ENCODE measurements at regions not wholly inside any gene's neighbourhood (a gene's known extent, or its start where the extent isn't known, plus 50 kb on each side); places are given as distances from the start of the nearest gene placed in this dataset.
A peak's percentile ranks its signal among the peaks of the same experiment; 100 is the strongest.
"Not testable (repeated sequence)": the region's sequence is repeated elsewhere in the genome, so short reads cannot be mapped to it uniquely, and the experiment has no call there.

DNA sequence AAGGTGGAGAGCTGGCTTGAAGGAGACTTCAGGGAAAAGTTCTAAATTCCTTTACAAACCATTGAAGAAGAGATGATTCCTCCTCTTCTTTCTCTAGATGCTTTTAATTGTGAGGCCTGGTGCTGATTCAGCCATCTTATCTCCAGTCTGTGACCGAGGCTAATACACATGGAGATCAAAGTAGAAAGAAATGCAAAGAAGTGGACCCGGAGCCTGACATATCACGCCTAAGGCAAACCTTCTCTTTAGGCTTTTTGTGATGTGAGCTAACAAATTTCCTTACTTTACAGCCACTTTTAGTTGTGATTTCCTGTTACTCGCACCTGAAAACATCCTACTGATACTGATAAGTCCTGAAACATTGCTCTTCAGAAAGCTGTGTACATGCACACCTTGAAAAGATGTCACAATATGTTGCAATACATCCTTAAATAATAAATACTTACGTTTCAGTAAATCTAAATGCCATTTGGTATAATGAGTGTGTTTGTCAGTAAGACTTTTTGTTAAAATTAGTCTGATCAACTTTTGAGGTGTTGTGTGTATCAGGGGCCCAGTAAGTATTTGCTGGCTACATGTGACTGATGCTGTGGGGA lies 192.4 kb downstream of the BAMBI start:
- DNase-seq: no peak

DNA sequence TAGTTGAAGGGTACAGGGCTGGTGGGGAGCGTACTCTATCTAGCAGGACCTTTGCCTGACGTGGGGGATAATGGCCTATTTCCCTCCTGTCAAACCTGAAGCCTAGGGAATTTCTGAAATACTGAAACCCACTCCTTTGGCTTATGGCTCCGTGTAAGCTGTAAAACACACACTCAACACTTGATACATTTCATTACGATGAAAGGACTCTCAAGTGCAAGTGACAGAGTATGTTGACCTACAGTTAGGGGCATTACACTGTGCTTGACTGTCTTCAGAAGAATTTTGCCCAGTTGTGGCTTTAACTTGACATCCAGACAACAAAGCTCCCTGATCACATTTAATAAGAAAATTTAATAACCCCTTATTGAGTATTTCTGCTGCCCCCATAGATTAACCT lies 194.3 kb downstream of the BAMBI start:
- no peak for DNase-seq

DNA sequence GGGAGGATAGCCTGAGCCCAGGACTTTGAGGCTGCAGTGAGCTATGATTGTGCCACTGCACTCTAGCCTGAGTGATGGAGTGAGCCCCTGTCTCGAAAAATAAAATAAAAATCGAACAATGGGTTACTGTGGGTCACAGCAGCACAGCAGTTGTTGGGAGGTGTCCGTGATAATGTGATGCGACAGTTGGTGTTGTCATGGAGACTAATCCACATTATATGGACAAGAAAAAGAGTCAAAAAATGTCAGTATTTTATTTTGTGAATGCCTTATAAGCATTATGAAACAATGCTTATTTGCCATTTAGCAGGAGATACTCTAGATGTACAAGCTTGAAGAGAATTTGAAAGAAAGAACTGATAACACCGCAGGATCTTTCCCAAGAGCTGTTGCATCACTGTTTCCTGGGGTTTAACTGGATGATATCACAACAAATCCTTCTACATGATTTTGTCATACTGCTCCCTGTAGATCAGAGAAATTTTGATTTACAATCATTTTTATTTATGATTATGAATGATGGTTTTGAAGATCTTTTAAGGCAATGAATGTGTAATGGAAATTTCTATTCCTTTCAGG lies 195.4 kb downstream of the BAMBI start:
- no peak for DNase-seq

DNA sequence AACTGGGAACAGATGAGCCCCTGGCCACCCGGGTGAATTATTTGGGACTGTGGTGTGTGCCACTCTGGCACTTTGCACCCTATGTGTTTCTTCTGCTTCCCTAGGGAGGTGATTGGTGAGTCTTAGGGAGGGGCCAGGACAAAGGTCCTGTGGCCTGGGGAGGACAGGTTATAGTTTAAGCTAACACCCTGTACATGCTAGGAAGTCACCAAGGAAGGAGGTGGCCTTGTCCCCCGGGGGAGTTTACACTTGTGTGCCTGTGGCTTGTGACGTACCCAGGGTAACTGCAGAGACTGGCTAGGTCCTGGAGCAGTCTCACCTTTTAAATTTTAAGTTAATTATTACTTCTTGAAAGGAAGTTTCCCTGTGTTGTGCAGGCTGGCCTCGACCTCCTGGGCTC lies 196.2 kb downstream of the BAMBI start:
- DNase-seq: no peak

DNA sequence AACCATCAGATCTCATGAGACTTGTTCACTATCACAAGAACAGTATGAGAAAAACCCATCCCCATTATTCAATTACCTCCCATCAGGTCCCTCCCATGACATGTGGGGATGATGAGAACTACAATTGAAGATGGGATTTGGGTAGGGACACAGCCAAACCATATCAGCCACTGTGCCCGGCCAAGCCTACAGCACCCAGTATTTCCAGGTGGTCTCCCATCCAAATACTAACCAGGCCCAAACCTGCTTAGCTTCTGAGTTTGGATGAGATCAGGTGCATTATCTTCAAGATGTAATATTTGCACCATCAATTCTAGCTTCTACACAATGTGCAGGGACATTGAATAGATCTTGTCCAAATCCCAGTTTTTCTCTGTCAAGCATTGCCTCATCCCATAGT lies 196.9 kb downstream of the BAMBI start:
- no peak for DNase-seq

DNA sequence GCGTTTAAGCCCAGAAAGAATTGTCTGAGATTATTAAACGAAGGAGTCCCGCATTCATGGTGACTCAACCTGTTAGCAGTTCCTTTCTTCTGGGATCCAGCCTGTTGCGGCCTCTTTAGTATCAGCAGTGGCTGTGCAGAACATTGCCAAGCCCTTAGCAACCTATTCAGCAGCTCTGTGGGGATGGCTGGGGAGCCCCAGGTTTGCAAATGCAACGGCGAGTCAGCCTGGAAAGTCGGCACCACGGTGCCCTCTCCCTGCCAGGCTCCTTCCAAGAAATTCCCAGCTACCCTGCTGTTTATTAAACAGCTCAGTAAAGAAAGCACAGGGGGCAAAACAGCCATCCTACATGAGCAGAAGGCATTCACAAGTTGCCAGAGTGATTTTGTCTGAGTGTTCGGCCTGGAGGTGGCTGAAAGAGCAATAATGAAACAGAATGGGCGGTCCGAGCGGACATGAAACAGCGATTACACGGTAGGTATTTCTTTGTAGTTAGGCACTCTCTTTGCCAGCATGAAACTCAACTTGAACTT lies 198.3 kb downstream of the BAMBI start:
- DNase-seq: peak; percentile 16

DNA sequence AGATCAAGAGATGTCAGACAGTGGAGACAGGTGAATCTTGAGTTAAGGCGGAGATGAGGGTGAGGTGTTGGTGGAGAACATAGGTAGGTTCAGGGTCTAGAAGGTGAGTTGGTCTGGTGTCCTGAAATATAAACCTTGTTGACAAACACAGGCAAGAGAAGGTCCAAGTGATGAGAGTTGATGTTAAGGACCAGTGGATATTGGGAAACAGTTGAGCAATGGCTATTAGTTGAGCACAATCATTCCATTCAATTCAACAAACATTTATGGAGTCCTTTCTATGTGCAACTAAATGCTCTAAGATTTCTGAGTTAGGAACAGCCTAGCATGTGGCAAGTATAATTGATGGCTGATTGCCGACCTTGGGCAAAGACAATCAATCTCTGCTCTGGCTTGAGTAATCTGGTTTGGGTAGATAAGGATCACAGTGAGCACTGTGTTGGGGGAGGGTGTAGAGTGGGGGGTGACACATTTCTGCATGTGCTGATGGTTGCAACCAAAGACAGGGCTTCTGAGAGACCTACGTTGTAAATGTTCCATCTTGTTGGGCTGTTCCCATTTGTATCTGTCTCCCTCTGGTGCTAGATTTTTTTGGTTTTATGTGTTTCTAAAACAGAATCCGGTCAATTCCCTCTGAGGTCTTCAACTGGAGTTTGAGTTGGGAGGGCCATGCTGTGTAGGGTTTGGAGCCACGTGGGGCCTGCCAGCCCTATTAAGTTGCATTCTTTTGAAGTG lies 201.1 kb downstream of the BAMBI start:
- DNase-seq: no peak

DNA sequence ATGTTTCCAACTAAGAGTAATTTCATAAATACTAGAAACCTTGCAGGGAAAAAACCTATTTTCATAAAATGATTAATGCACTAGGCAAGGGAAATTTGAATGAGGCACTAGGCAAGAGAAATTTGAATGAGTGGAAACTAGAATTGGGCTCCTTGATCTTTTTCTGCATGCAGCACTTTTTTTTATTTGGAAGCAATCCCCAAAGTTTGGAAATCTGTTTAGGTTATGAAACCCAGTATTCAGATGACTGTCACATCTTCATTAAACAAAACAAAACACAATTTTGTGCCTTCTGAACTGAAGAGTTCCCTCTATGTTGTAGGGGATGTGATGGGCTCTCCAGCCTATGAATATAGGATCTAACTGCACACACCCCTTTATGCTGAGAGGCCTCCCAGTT lies 201.9 kb downstream of the BAMBI start:
- DNase-seq: no peak

DNA sequence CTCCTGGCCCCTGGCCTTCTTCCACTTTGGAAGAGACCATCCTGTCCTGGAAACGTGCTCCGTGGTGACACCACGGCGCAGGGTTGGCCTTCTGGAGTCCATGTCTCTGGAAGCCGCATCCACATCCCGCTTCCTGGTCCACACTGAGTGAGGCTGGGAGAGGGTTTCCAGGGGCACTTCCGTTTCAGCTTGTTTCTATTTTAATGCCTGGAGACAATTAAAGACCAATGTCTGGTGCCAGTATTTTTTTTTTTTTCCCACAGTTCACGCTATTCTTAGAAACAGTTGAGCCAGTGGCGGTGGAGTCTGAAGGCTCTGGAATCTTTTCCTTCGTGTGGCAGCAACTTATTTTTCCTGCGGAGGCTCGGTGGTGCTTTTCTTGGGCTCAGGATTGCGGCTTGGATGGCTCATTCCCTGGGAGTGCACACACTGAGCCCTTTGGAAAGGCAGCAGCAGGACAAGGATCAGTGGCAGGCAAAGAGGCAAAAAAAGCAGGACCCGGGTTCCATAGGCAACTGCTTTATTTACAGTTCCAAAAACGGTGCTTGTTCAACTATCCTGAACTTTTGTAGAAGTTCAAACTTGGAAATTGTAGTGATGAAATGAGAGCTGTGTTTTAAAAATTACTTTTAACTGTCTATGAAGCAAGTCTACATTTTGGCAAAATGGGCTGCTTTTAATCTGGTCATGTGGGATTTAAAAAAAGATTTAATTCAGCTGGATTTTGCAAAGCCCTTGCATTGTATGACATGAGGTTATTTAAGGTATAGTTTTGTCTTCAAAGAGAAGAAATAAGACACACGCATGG lies 202.8 kb downstream of the BAMBI start:
- DNase-seq: peak; percentile 78

DNA sequence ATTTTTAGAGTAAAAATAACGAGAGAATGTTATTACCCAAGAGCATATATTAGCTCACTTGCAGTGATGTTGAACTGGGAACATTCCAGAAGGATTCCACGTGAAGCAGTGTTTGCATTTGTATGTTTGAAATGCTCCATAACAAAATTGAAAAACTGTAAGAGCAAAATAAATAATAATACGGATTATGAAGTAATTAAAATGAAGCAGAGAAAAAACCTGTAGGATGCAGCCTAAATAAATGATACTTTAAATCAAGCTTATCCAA lies 203.3 kb downstream of the BAMBI start:
- DNase-seq: peak; percentile 29

DNA sequence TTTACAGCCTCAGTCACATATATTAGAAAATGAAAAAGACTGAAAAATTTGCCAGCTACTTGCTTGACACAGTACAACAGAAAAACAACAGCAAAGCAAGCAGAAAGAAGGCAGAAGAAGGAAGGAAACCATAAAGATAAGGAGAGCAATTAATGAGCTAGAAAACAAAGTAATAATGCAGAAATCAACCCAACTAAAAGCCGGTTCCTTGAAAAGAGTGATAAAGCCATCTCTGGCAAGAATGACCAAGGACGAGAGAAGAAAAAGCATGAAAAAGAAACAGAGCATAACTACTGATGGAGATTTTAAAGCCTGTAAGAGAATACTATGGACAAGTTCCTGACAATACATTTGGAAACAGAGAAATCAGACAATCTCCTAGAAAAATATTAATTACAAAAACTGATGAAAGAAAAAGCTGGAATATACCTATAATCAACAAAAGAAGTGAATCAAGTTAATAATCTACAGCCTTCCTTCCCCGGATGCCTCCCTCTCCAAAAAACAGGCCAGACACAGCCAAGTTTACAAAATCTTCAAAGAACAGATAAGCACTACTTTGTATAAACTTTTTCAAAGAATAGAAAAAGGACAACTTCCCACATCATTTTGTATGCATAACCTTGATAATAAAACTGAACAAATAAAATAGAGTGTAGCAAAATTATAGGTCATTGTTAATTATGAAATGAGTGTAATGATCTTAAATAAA lies 204.0 kb downstream of the BAMBI start:
- DNase-seq: no peak

DNA sequence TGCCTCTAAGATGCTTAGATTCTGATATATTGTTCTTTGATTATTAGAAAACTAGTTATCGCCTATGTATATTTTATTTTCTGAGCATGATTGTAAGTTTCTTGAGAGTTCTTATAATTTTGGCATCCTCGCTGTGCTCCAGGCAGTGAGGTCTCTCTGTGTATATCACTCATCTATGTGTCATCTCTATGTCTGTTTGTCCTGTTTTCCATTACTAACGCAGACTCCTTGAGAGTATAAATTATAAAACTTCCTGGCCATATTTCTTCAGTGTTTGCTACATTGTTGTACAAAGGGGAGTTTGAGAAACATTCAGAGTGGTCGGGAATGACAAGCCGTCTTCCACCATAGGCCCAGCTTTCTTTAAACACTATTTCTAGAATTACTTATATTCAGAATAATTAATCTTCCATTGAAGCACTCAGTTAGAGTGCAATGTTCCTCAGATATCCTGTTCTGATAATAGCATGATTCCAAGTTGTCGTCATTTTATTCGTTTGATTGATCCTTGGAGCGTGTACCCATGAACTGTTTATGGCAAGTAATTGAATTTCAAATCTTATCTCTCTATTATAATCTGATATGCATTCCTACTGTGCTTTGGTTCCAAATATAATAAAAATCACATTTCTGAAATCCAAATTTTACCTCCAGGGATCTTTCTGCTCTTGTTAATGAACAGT lies 206.6 kb downstream of the BAMBI start:
- DNase-seq: no peak

DNA sequence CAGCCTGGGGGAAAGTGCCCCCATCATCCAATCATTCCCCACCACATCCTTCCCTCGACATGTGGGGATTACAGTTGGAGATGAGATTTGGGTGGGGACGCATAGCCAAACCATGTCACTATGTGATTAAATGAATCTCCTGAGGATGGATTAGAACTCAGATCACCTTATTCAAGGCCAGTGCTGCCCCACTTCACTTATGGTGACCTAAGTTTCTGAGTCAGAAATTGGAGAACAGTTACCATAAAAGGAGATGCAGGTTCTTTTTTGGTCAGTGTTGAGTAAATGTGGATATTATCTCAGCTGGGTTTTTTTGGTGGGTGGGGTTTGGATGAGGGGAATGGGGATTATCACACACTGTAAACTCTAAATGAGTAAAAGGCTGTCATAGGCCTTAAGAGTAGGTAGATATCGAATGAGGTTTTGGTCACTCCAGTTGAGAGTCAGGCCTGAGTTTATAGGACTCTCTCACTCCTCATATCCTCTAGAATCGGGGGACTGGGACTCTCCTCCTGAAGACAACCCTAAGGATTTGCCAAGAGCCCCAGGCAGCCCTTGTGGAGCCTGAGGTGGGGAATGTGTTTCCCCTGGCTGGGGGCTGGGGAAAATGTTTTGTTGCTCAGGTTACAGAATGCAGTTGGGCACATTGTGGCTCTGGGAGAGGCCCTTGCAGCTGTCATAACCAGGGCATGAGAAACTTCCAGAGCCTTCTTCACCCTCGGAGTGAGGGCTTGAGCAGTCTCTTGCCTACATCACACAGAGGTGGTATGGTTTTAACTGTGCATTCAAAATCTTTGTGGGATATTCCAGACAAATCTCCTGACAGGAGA lies 213.0 kb downstream of the BAMBI start:
- no peak for DNase-seq

DNA sequence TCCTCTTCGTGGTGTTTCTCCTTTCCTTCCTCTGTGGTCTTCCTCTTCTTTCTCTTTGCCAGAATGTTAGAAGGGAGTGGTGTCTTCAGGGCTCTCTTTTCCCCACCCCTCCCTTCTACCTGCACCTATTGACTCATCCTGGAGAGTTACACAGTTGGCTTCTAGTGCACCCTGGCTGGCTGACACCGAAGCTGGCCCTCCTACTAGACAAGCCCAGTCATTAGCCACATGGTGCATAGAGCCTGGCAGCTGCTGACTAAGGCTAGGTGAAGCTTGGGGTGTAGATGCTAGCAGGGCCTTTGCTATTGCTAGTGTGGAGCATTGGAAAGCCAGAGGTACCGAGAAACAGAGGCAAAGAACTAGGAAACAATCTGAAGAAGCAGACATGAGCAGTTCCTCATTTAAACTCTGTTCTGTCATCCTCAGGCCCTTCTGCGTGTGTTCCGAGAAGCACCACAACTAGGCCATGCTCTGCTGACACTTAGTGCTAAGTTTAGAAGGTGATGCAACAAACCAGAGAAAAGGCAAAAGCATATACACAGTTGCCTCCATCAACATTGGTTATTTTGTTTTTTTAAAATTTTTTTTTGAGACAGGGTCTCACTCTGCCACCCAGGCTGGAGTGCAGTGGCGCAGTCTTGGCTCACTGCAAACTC lies 213.9 kb downstream of the BAMBI start:
- no peak for DNase-seq

DNA sequence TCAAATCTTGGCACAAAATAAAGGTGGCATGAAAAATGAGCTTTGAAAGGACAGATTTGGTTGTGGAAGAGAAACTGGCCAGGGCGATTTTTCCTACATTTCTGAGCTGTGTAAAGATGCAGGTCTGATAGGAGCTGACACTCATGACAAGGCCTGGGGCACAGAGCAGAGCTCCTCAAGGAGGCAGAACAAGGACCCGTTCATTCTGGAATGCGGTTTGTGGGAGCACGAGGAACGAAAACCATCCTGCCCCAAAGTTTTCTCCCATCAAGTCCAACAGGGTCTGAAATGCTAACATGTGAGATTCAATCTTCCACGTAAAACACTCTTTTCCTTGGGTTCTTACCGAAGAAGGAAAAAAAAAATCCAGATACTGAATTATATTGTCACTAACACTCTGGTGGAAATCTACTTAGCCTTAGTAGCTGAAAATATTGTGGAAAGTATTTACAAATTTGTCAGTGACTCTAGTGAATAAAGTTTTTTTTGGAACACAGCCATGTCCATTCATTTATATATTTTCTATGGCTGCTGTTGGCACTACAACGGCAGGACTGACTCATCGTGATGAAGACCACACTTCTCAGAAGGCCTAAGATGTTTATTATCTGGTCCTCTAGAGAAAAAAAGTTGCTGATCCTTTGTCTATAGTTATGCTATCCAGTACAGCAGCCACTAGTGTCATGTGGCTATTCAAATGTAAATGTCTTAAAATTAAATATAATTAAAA lies 215.7 kb downstream of the BAMBI start:
- DNase-seq: peak; percentile 82

DNA sequence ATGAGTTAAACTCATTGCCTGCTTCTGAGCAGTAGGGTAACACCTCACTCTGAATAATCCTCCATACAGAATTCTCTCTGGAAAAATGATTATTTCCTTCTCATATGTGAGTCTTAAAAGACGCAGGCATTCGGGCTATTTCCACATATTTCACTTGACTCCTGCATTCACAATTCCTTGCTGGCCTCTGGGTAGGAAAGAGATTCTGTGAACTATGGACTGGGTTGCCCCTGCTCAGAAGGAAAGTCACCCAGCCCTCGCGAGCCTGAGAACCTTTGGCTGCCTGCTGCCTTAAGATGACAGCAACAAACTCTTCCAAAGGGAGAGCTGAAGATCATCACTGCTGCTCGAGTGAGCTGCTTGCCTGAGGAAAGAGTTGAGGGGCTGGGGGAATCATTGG lies 216.8 kb downstream of the BAMBI start:
- DNase-seq: no peak

DNA sequence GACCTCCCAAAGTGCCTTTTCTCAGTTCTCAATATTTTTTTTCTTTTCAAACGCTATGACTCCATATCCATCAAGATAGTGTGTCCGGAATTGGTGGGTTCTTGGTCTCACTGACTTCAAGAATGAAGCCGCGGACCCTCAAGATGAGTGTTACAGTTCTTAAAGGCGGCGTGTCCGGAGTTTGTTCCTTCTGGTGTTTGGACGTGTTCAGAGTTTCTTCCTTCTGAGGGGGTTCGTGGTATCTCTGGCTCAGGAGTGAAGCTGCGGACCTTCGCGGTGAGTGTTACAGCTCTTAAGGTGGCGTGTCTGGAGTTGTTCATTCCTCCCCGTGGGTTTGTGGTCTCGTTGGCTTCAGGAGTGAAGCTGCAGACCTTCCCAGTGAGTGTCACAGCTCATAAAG lies 218.3 kb downstream of the BAMBI start:
- DNase-seq: not testable (repeated sequence)

DNA sequence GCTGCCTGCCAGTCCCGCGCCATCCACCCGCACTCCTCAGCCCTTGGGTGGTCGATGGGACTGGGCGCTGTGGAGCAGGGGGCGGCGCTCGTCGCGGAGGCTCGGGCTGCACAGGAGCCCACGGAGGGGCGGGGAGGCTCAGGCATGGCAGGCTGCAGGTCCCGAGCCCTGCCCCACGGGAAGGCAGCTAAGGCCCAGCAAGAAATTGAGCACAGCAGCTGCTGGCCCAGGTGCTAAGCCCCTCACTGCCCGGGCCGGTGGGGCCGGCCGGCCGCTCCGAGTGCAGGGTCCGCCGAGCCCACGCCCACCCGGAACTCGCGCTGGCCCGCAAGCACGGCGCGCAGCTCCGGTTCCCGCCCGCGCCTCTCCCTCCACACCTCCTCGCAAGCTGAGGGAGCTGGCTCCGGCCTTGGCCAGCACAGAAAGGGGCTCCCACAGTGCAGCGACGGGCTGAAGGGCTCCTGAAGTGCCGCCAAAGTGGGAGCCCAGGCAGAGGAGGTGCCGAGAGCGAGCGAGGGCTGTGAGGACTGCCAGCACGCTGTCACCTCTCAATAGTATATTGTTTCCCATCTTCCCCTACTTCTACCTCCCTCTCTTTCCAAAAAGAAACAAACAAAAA lies 219.6 kb downstream of the BAMBI start:
- DNase-seq: not testable (repeated sequence)

All from fibroblast of skin of scalp (primary cell).